ENCODE measurements at regions not wholly inside any gene's neighbourhood (a gene's known extent, or its start where the extent isn't known, plus 50 kb on each side); places are given as distances from the start of the nearest gene placed in this dataset.

- H3K27ac ChIP-seq (ENCODE audit: low read depth, low read length, severe bottlenecking), result no peak overlapping the region
- no peaks in the 10 kb centered on the region for H3K4me1 ChIP-seq (ENCODE audit: control insufficient read depth, insufficient read depth, low read length, poor library complexity, severe bottlenecking)
- H3K36me3 ChIP-seq (ENCODE audit: control insufficient read depth, insufficient read depth, low read length), result no peaks in the 10 kb centered on the region
- 84 to 93% methylated on average over 3 to 5 of the region's 5 CpGs for WGBS, 2 experiments (ENCODE audit: insufficient coverage in 2 of 2)
- H3K4me3 ChIP-seq (ENCODE audit: extremely low read depth, insufficient read depth, low read length, poor library complexity, severe bottlenecking), result no peak overlapping the region
- H3K9me3 ChIP-seq (ENCODE audit: control insufficient read depth, low read length), result no peaks in the 10 kb centered on the region
Observed at GRCh38 chr1:217313096-217313495, 317.8 kb downstream of the GPATCH2 start.

- WGBS, 2 experiments (ENCODE audit: insufficient coverage in 2 of 2), result no CpG with 5 or more reads among the region's 1 CpG
- Histone ChIP-seq H3K27ac (ENCODE audit: low read depth, low read length, severe bottlenecking) (no peak overlapping the region), H3K9me3 (ENCODE audit: control insufficient read depth, low read length) (no peaks in the 10 kb centered on the region), H3K36me3 (ENCODE audit: control insufficient read depth, insufficient read depth, low read length) (no peaks in the 10 kb centered on the region), H3K4me1 (ENCODE audit: control insufficient read depth, insufficient read depth, low read length, poor library complexity, severe bottlenecking) (no peaks in the 10 kb centered on the region), H3K4me3 (ENCODE audit: extremely low read depth, insufficient read depth, low read length, poor library complexity, severe bottlenecking) (no peak overlapping the region)
Observed at GRCh38 chr1:217311766-217312165, 319.1 kb downstream of the GPATCH2 start.

DNA sequence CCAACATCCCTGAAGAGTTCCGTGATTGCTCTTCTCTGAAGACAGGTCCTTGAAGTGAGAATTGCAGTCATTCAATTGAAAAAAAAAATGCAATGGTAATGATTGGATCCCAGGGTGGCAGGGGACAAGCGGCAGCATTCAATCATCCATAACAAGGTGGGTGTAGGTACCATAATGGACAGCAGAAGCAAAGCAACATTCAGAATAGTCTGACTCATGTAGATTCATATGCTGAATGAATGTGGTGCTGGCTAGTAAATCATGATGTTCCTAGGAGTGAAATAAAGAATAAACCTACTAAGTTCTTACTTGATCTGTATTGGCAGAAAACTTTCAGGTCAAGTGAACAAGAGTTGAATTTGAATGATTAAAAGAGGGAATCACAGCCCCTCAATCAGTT is 319.6 kb downstream of the GPATCH2 start:
- 93% methylated on average over 2 of the region's 2 CpGs; no CpG with 5 or more reads in 1 of the 2 experiments for WGBS, 2 experiments (ENCODE audit: insufficient coverage in 2 of 2)
- no peaks in the 10 kb centered on the region for H3K9me3 ChIP-seq (ENCODE audit: control insufficient read depth, low read length)
- no peaks in the 10 kb centered on the region for H3K36me3 ChIP-seq (ENCODE audit: control insufficient read depth, insufficient read depth, low read length)
- no peaks in the 10 kb centered on the region for H3K4me1 ChIP-seq (ENCODE audit: control insufficient read depth, insufficient read depth, low read length, poor library complexity, severe bottlenecking)
- H3K27ac ChIP-seq (ENCODE audit: low read depth, low read length, severe bottlenecking), result no peak overlapping the region
- H3K4me3 ChIP-seq (ENCODE audit: extremely low read depth, insufficient read depth, low read length, poor library complexity, severe bottlenecking), result no peak overlapping the region

DNA sequence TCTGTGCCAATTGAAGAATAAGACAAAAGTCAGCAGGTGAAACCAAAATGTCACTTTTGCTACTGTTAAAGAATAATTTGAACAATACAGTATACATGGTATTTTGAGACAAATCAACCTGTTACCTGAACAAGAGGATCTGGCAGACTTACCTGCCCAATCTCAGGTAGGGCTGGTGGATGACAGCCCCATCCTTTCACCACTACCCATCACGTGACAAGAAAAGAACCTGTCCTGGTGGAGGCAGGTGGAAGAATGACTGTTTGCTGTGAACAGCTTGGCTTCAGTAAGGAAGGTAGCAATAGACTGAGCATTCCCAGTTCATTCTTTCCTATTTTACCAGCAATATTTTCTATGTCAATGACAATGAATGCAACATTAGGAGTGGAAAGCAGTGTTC is 349.6 kb downstream of the GPATCH2 start:
- WGBS, 2 experiments (ENCODE audit: insufficient coverage in 2 of 2), result no CpG with 5 or more reads among the region's 1 CpG
- Histone ChIP-seq H3K9me3 (ENCODE audit: control insufficient read depth, low read length) (no peaks in the 10 kb centered on the region), H3K27ac (ENCODE audit: low read depth, low read length, severe bottlenecking) (no peak overlapping the region), H3K4me1 (ENCODE audit: control insufficient read depth, insufficient read depth, low read length, poor library complexity, severe bottlenecking) (no peaks in the 10 kb centered on the region), H3K36me3 (ENCODE audit: control insufficient read depth, insufficient read depth, low read length) (no peaks in the 10 kb centered on the region), H3K4me3 (ENCODE audit: extremely low read depth, insufficient read depth, low read length, poor library complexity, severe bottlenecking) (no peak overlapping the region)

DNA sequence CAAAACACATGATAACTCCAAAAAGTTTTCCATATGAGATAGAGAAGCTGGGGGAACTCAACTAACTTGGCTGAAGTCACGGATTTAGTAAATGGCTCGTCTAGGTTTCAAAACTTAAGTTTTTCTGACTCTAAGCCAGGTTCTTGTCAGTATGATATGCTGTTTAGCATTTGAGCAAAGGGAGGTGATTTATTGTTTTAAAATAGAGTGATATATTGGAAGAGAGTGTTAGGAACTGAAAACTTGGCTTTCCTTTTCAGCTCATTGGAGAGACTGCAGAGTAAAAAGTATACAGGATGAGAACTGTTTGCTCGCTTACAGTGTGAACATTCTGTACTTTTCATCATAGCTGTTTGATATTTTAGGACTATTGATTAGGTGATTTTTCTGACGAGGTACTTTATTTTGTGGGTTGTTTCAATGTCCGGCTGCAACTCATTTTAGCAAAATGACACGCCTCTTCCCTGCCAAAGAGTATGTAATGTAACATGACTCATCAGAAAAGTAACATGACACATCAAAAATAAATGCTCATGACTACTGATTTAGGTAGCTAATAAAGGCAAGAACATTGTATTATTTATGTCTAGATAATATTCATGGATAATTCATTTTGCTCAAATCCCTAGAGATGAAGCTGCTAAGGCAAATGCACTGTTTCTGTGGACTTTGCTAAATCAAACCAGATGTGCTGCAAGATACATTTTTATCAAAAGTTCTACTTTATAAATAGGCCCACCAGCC is 355.1 kb downstream of the GPATCH2 start:
- WGBS, 2 experiments (ENCODE audit: insufficient coverage in 2 of 2), result 65 to 79% methylated on average over 2 to 3 of the region's 6 CpGs
- Histone ChIP-seq H3K4me3 (ENCODE audit: extremely low read depth, insufficient read depth, low read length, poor library complexity, severe bottlenecking) (no peak overlapping the region), H3K4me1 (ENCODE audit: control insufficient read depth, insufficient read depth, low read length, poor library complexity, severe bottlenecking) (peaks cover 4% of the 10 kb centered on the region), H3K9me3 (ENCODE audit: control insufficient read depth, low read length) (no peaks in the 10 kb centered on the region), H3K36me3 (ENCODE audit: control insufficient read depth, insufficient read depth, low read length) (no peaks in the 10 kb centered on the region), H3K27ac (ENCODE audit: low read depth, low read length, severe bottlenecking) (no peak overlapping the region)

- Histone ChIP-seq H3K36me3 (ENCODE audit: control insufficient read depth, insufficient read depth, low read length) (no peaks in the 10 kb centered on the region), H3K9me3 (ENCODE audit: control insufficient read depth, low read length) (no peaks in the 10 kb centered on the region), H3K4me3 (ENCODE audit: extremely low read depth, insufficient read depth, low read length, poor library complexity, severe bottlenecking) (no peak overlapping the region), H3K4me1 (ENCODE audit: control insufficient read depth, insufficient read depth, low read length, poor library complexity, severe bottlenecking) (peaks cover 4% of the 10 kb centered on the region), H3K27ac (ENCODE audit: low read depth, low read length, severe bottlenecking) (no peak overlapping the region)
- WGBS, 2 experiments (ENCODE audit: insufficient coverage in 2 of 2), result 100% methylated on average over 1 of the region's 2 CpGs; no CpG with 5 or more reads in 1 of the 2 experiments
Observed at GRCh38 chr1:217274927-217275654, 355.8 kb downstream of the GPATCH2 start.

DNA sequence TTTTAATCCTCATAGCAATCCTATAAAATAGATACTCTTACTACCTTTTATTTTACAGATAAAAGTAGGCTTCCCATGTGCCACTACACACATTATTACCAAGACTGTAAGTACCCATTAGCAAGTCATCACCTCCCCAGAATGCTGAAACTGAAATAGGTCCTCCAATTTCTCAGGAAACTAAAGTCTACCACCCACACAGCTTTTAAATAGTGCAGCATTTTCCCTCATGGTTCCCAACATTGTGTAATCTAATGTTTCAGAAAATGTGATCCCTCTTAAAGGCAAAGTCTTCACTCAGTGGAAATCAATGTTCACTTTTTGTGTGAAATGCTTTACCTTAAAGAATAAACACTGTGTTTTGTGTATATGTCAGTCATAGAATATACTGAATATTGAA is 356.5 kb downstream of the GPATCH2 start:
- Histone ChIP-seq H3K36me3 (ENCODE audit: control insufficient read depth, insufficient read depth, low read length) (no peaks in the 10 kb centered on the region), H3K4me1 (ENCODE audit: control insufficient read depth, insufficient read depth, low read length, poor library complexity, severe bottlenecking) (peaks cover 4% of the 10 kb centered on the region), H3K4me3 (ENCODE audit: extremely low read depth, insufficient read depth, low read length, poor library complexity, severe bottlenecking) (no peak overlapping the region), H3K27ac (ENCODE audit: low read depth, low read length, severe bottlenecking) (no peak overlapping the region), H3K9me3 (ENCODE audit: control insufficient read depth, low read length) (no peaks in the 10 kb centered on the region)

DNA sequence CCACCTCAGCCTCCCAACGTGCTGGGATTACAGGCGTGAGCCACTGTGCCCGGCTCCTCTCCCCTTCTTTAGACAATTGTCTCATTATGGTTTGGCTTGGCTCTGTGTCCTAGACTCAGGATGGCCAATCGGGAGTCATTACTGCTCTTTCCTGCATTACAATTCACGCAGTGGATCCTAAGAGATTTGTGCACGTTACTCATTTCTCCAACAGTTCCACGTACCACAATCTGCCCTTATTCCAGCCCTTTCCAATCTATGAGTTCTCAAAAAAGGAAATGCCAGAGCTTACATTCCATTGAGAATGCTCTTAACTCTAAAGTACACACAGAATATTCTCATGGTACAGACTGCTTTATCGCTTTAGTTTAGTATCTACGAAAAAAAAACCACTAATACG is 357.0 kb downstream of the GPATCH2 start:
- no peak overlapping the region for H3K27ac ChIP-seq (ENCODE audit: low read depth, low read length, severe bottlenecking)

GRCh38 chr1:217272385-217272784 is 358.5 kb downstream of the GPATCH2 start:
- no peak overlapping the region for H3K27ac ChIP-seq (ENCODE audit: low read depth, low read length, severe bottlenecking)
- no peaks in the 10 kb centered on the region for H3K36me3 ChIP-seq (ENCODE audit: control insufficient read depth, insufficient read depth, low read length)
- WGBS, 2 experiments (ENCODE audit: insufficient coverage in 2 of 2), result no CpG with 5 or more reads among the region's 2 CpGs
- H3K9me3 ChIP-seq (ENCODE audit: control insufficient read depth, low read length), result no peaks in the 10 kb centered on the region
- peaks cover 4% of the 10 kb centered on the region for H3K4me1 ChIP-seq (ENCODE audit: control insufficient read depth, insufficient read depth, low read length, poor library complexity, severe bottlenecking)
- H3K4me3 ChIP-seq (ENCODE audit: extremely low read depth, insufficient read depth, low read length, poor library complexity, severe bottlenecking), result no peak overlapping the region

More for the DNA sequence above, 357.0 kb downstream of the GPATCH2 start:
- no peak overlapping the region for H3K4me3 ChIP-seq (ENCODE audit: extremely low read depth, insufficient read depth, low read length, poor library complexity, severe bottlenecking)
- H3K36me3 ChIP-seq (ENCODE audit: control insufficient read depth, insufficient read depth, low read length), result no peaks in the 10 kb centered on the region
- H3K4me1 ChIP-seq (ENCODE audit: control insufficient read depth, insufficient read depth, low read length, poor library complexity, severe bottlenecking), result peaks cover 4% of the 10 kb centered on the region
- 94% methylated on average over 6 to 7 of the region's 10 CpGs for WGBS, 2 experiments (ENCODE audit: insufficient coverage in 2 of 2)
- H3K9me3 ChIP-seq (ENCODE audit: control insufficient read depth, low read length), result no peaks in the 10 kb centered on the region

DNA sequence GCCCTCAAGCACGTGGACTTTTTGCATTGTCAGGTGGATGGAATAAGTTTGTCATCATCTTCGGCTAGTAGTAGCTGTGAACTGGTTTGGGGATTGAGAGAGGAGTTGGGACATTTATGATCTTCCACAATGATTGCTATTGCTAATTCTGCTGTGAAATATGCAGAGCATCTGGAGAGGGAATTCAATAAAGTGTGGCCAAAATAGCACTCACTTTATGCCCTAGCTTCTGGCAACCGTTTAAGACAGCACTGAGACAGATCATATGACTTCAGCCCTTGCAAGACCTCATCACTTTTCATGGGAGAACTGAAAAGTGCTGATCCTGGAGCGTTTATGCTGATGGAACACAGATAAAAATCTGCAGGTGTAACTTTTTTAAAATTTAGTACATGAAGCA is 360.8 kb downstream of the GPATCH2 start:
- H3K36me3 ChIP-seq (ENCODE audit: control insufficient read depth, insufficient read depth, low read length), result no peaks in the 10 kb centered on the region
- no peak overlapping the region for H3K27ac ChIP-seq (ENCODE audit: low read depth, low read length, severe bottlenecking)
- WGBS, 2 experiments (ENCODE audit: insufficient coverage in 2 of 2), result 88% methylated on average over 2 of the region's 4 CpGs; no CpG with 5 or more reads in 1 of the 2 experiments

GRCh38 chr1:217268058-217268457 is 362.8 kb downstream of the GPATCH2 start:
- Histone ChIP-seq H3K4me1 (ENCODE audit: control insufficient read depth, insufficient read depth, low read length, poor library complexity, severe bottlenecking) (peaks cover 4% of the 10 kb centered on the region), H3K36me3 (ENCODE audit: control insufficient read depth, insufficient read depth, low read length) (no peaks in the 10 kb centered on the region), H3K27ac (ENCODE audit: low read depth, low read length, severe bottlenecking) (no peak overlapping the region), H3K4me3 (ENCODE audit: extremely low read depth, insufficient read depth, low read length, poor library complexity, severe bottlenecking) (no peak overlapping the region), H3K9me3 (ENCODE audit: control insufficient read depth, low read length) (no peaks in the 10 kb centered on the region)
- 95 to 100% methylated on average over 2 to 3 of the region's 5 CpGs for WGBS, 2 experiments (ENCODE audit: insufficient coverage in 2 of 2)

More for the DNA sequence above, 360.8 kb downstream of the GPATCH2 start:
- Histone ChIP-seq H3K4me1 (ENCODE audit: control insufficient read depth, insufficient read depth, low read length, poor library complexity, severe bottlenecking) (peaks cover 4% of the 10 kb centered on the region), H3K9me3 (ENCODE audit: control insufficient read depth, low read length) (no peaks in the 10 kb centered on the region), H3K4me3 (ENCODE audit: extremely low read depth, insufficient read depth, low read length, poor library complexity, severe bottlenecking) (no peak overlapping the region)
